ENCODE measurements at regions not wholly inside any gene's neighbourhood (a gene's known extent, or its start where the extent isn't known, plus 50 kb on each side); places are given as distances from the start of the nearest gene placed in this dataset.

DNA sequence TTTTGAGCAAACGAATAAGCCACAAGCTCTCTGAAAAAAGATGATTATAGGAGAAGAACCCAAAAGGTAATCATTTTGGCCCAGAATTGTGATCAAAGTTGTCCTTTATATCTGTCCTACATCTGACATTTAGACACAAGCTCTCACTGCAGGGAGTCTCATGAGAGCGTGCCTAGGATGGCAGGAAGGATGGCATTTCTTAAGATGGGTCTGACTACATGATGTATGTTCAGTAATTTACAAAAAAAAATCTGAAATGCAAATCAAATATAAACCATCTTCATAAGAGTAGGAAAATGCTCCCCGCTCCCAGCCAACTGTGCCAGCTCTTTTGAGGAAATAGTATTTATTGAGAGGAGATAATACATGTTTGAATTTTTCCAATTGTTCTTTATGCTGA, 81.0 kb upstream of the MBNL2 start:
- no peaks in the 10 kb centered on the region for H3K79me2 ChIP-seq (ENCODE audit: control insufficient read depth in 1 of 2, insufficient read depth in 2 of 2, low read length in 2 of 2)
- H3K18ac ChIP-seq (ENCODE audit: extremely low read depth, low read length) = no peak overlapping the region
- H3K27me3 ChIP-seq (replicated peaks in 1 of 4; ENCODE audit: control insufficient read depth in 3 of 4, extremely low read depth in 1 of 4, insufficient read depth in 3 of 4, low read length in 3 of 4) = no peaks in the 10 kb centered on the region; a peak in 1 of 7 replicates
- H3K79me1 ChIP-seq (ENCODE audit: low read depth, low read length) = no peaks in the 10 kb centered on the region
- H4K20me1 ChIP-seq (replicated peaks in 1 of 2; ENCODE audit: control insufficient read depth in 1 of 2, insufficient read depth in 2 of 2, low read length in 2 of 2) = no peaks in the 10 kb centered on the region
- H3K4me3 ChIP-seq (ENCODE audit: extremely low read depth in 1 of 4, insufficient read depth in 2 of 4, low read depth in 3 of 4, low read length in 4 of 4) = no peak overlapping the region
- H3K27ac ChIP-seq (ENCODE audit: low read depth, low read length) = no peak overlapping the region
- no peak overlapping the region for H4K8ac ChIP-seq (ENCODE audit: extremely low read depth, insufficient read depth, low read length)
- H3K56ac ChIP-seq (replicated peaks; ENCODE audit: insufficient read length, low read depth, low read length) = no peak overlapping the region
- H2AFZ ChIP-seq (ENCODE audit: low read length) = no peak overlapping the region
- no peak overlapping the region for H3K14ac ChIP-seq (ENCODE audit: insufficient read length)
- H2BK12ac ChIP-seq (ENCODE audit: low read depth, low read length) = no peak overlapping the region
- H4K5ac ChIP-seq (ENCODE audit: insufficient read length, low read depth, low read length) = no peak overlapping the region
- H3K36me3 ChIP-seq (ENCODE audit: control insufficient read depth in 2 of 4, insufficient read depth in 4 of 4, low read length in 3 of 4) = no peaks in the 10 kb centered on the region
- WGBS, 2 experiments (ENCODE audit: extremely low coverage in 1 of 2, insufficient coverage in 1 of 2, insufficient read length in 1 of 2, insufficient replicate concordance in 2 of 2, low coverage in 1 of 2, low lambda C conversion rate in 2 of 2, missing lambda C conversion rate in 1 of 2) = 76% methylated on average over 3 of the region's 3 CpGs; no CpG with 5 or more reads in 1 of the 2 experiments
- no peak for FAIRE-seq
- no peak overlapping the region for H3K9ac ChIP-seq (replicated peaks in 1 of 4; ENCODE audit: extremely low read depth in 1 of 4, low read depth in 3 of 4, low read length in 3 of 4)
- no peak for DNase-seq (ENCODE audit: low read depth in 1 of 2, low spot score in 2 of 2)
- CTCF ChIA-PET (ENCODE audit: partially characterized antibody) = interaction anchor here (0.9 to 1.7 kb wide), 9 partner anchors 12 to 126 kb away, joined by 3 to 5 read pairs (median 3); no protein-coding TSS in a partner anchor
- H3K4me2 ChIP-seq (ENCODE audit: insufficient read depth in 1 of 2, low read depth in 2 of 2, low read length in 2 of 2) = peak overlapping the region in 1 of 2 experiments; percentile 19; a peak in 1 of 4 replicates
- POLR2A ChIA-PET (ENCODE audit: partially characterized antibody) = interaction anchor here (0.9 kb wide), 1 partner anchor 10 kb away, joined by 3 read pairs; no protein-coding TSS in a partner anchor
- peaks cover 0 to 4% (median 3%) of the 10 kb centered on the region in 4 experiments; a peak in 2 of 7 replicates for H3K4me1 ChIP-seq (replicated peaks in 1 of 4; ENCODE audit: control insufficient read depth in 3 of 4, insufficient read depth in 4 of 4, low read length in 3 of 4)
- no peak overlapping the region for H3K4ac ChIP-seq (replicated peaks; ENCODE audit: insufficient read length, low read depth, low read length)
- no peak overlapping the region for H2BK5ac ChIP-seq (ENCODE audit: low read depth, low read length)
- no peak overlapping the region for H2BK120ac ChIP-seq (replicated peaks; ENCODE audit: low read depth, low read length)
- no peak overlapping the region for H3K23ac ChIP-seq (ENCODE audit: insufficient read length)
- no peak overlapping the region for H2AK5ac ChIP-seq (ENCODE audit: low read depth, low read length)
- H4K91ac ChIP-seq (replicated peaks; ENCODE audit: insufficient read length, low read length) = no peak overlapping the region
- no peaks in the 10 kb centered on the region for H3K9me3 ChIP-seq (ENCODE audit: insufficient read depth in 2 of 2, low read depth in 1 of 2, low read length in 1 of 2)
- peaks cover 2% of the 10 kb centered on the region; the same call in 1 of the 2 replicates for H3K23me2 ChIP-seq (ENCODE audit: low read depth, low read length)
- H2BK15ac ChIP-seq (ENCODE audit: low read length) = no peak overlapping the region
- H2BK20ac ChIP-seq (ENCODE audit: low read length) = no peak overlapping the region
- TF ChIP-seq NRF1 (IDR thresholded peaks at IDR 0.05; ENCODE audit: low read depth, low read length) = no peak
- TF ChIP-seq PHF8 (conservative IDR thresholded peaks at IDR 0.05; ENCODE audit: low read depth, low read length) = no peak
- TF ChIP-seq EP300 (IDR thresholded peaks at IDR 0.05; ENCODE audit: borderline replicate concordance in 1 of 2, low read depth in 2 of 2, low read length in 2 of 2) = no peak
- TF ChIP-seq ATF2 (IDR thresholded peaks at IDR 0.05; ENCODE audit: low read length) = no peak
- TF ChIP-seq CREB1 (IDR thresholded peaks at IDR 0.05) = no peak
- no peak for TF ChIP-seq TAF7 (optimal IDR thresholded peaks at IDR 0.05; ENCODE audit: borderline replicate concordance, low read depth, low read length)
- no peak for TF ChIP-seq CEBPB (IDR thresholded peaks at IDR 0.05; ENCODE audit: low read depth, low read length)
- TF ChIP-seq ATF3 (IDR thresholded peaks at IDR 0.05; ENCODE audit: insufficient read depth, low read depth, low read length) = no peak
- no peak for TF ChIP-seq CTBP2 (IDR thresholded peaks at IDR 0.05; ENCODE audit: borderline replicate concordance, insufficient read depth, insufficient read length, low read length)
- TF ChIP-seq FOSL1 (IDR thresholded peaks at IDR 0.05; ENCODE audit: insufficient read depth, low read depth, low read length) = no peak
- no peak for TF ChIP-seq BACH1 (IDR thresholded peaks at IDR 0.05; ENCODE audit: low read length)
